ENCODE measurements at regions not wholly inside any gene's neighbourhood (a gene's known extent, or its start where the extent isn't known, plus 50 kb on each side); places are given as distances from the start of the nearest gene placed in this dataset.
"Not testable (repeated sequence)": the region's sequence is repeated elsewhere in the genome, so short reads cannot be mapped to it uniquely, and the experiment has no call there.

- no peak for DNase-seq
Observed at GRCh38 chr7:149682038-149682437, 91.3 kb downstream of the ZNF467 start.

- no peak for DNase-seq
Observed at GRCh38 chr7:149681274-149681673, 92.1 kb downstream of the ZNF467 start.

GRCh38 chr7:149680331-149681025, 92.9 kb downstream of the ZNF467 start:
- DNase-seq: no peak

GRCh38 chr7:149674728-149675385, 98.5 kb downstream of the ZNF467 start:
- DNase-seq: not testable (repeated sequence)

GRCh38 chr7:149673006-149673405, 100.4 kb downstream of the ZNF467 start:
- no peak for DNase-seq

GRCh38 chr7:149670288-149670687, 103.1 kb downstream of the ZNF467 start:
- DNase-seq: no peak

- DNase-seq: peak; percentile 55
Observed at GRCh38 chr7:149669121-149669818, 104.1 kb downstream of the ZNF467 start.

GRCh38 chr7:149666360-149666945, 106.9 kb downstream of the ZNF467 start:
- DNase-seq: no peak

GRCh38 chr7:149665618-149666017, 107.8 kb downstream of the ZNF467 start:
- DNase-seq: not testable (repeated sequence)

- DNase-seq: peak; percentile 20
Observed at GRCh38 chr7:149664666-149665065, 108.7 kb downstream of the ZNF467 start.

GRCh38 chr7:149664176-149664575, 109.2 kb downstream of the ZNF467 start:
- no peak for DNase-seq

GRCh38 chr7:149662591-149663095, 110.7 kb downstream of the ZNF467 start:
- peak; percentile 88 for DNase-seq

- no peak for DNase-seq
Observed at GRCh38 chr7:149655784-149656183, 117.6 kb downstream of the ZNF467 start.

- DNase-seq: no peak
Observed at GRCh38 chr7:149654588-149654987, 118.8 kb downstream of the ZNF467 start.

GRCh38 chr7:149650190-149650589, 123.2 kb downstream of the ZNF467 start:
- not testable (repeated sequence) for DNase-seq

GRCh38 chr7:149644754-149645153, 128.6 kb downstream of the ZNF467 start:
- DNase-seq: no peak

GRCh38 chr7:149642589-149642988, 130.8 kb downstream of the ZNF467 start:
- no peak for DNase-seq

GRCh38 chr7:149638566-149639320, 134.6 kb downstream of the ZNF467 start:
- DNase-seq: no peak

- no peak for DNase-seq
Observed at GRCh38 chr7:149637911-149638565, 135.3 kb downstream of the ZNF467 start.

GRCh38 chr7:149635561-149636329, 137.6 kb downstream of the ZNF467 start:
- peak; percentile 67 for DNase-seq
